ENCODE measurements at regions not wholly inside any gene's neighbourhood (a gene's known extent, or its start where the extent isn't known, plus 50 kb on each side); places are given as distances from the start of the nearest gene placed in this dataset.

GRCh38 chr17:13085578-13085977, 67.8 kb upstream of the ELAC2 start:
- no peak for DNase-seq (ENCODE audit: low read depth)

- DNase-seq (ENCODE audit: low read depth): no peak
Observed at GRCh38 chr17:13084420-13084819, 66.6 kb upstream of the ELAC2 start.

GRCh38 chr17:13078591-13079385, 61.0 kb upstream of the ELAC2 start:
- no peak for DNase-seq (ENCODE audit: low read depth)

- DNase-seq (ENCODE audit: low read depth): no peak
Observed at GRCh38 chr17:13076905-13077304, 59.1 kb upstream of the ELAC2 start.

DNA sequence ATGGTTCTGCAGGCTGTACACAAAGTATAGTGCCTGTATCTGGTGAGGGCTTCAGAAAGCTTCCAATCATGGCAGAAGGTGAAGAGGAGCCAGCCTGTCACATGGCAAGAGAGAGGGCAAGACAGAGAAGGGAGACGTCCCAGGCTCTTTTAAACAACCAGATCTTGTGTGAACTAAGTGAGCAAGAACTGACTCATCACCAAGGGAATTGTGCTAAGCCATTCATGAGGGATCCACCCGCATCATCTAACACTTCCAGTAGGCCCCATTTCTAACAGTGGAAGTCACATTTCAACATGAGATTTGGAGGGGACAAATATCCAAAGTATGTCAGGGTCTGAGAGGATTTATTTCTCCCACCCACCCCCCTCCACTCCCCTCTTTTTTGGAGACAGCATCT, 56.2 kb upstream of the ELAC2 start:
- peak; percentile 21 for DNase-seq (ENCODE audit: low read depth)

DNA sequence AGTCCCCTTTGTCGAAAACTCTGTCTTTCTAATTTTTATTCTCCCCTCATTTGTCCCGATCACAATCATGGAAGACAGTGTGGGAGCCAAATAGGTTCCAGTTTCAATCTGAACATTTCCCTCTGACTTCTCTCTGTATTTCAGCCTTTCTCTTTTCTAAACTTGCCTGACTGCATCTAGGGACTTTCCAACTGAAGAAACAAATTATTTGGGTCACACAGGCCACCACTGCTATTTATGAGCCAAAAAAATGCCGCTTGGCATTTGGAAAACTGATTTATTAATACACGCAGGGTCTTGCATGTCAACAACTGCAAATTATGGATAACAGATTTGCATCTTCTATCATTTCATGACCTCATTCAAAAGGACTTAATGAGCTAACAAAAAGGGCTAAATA, 55.2 kb upstream of the ELAC2 start:
- no peak for DNase-seq (ENCODE audit: low read depth)

- no peak for DNase-seq (ENCODE audit: low read depth)
Observed at GRCh38 chr17:13070732-13071131, 52.9 kb upstream of the ELAC2 start.

GRCh38 chr17:13067629-13068303, 49.9 kb upstream of the ELAC2 start:
- no peak for DNase-seq (ENCODE audit: low read depth)

All from EH (cell line).